Activated CD4-positive, alpha-beta T cell treated with anti-CD3 and anti-CD28 coated beads, Interleukin-10, Interleukin-2, amounts not matched to agents 100 ng/mL and 50 ng/mL, durations not matched to agents 16 hours and 8 hours (primary cell): ENCODE measurements at regions not wholly inside any gene's neighbourhood (a gene's known extent, or its start where the extent isn't known, plus 50 kb on each side); places are given as distances from the start of the nearest gene placed in this dataset.
"Not testable (repeated sequence)": the region's sequence is repeated elsewhere in the genome, so short reads cannot be mapped to it uniquely, and the experiment has no call there.

Experiments
- DNase-seq: peaks from one replicate; pipeline ENCODE4 v3.0.0-alpha.2; 2020

GRCh38 chr2:114274957-114275356 lies 167.5 kb upstream of the DPP10 start:
- no peak for DNase-seq

DNA sequence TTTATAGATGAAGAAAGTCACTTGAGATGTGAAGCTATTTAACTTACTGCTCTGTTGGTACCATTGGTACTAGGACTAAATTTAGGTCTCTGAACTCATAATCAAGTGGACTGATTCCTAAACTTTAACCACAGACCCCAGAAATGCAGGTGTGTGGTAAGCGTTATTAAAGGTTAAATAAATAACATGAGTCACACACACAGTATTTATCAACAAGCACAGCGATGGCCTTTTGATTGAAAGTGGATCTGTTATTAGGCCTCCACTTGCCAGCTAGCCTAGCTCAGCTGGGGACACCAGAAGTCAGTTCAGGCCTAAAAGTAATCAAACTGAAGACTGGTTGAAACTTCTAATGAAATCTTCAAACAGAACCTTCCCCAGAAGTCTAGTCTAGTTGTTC lies 161.3 kb upstream of the DPP10 start:
- no peak for DNase-seq

GRCh38 chr2:114283774-114284173 lies 158.7 kb upstream of the DPP10 start:
- no peak for DNase-seq

- DNase-seq: no peak
Observed at GRCh38 chr2:114286438-114286837, 156.0 kb upstream of the DPP10 start.

- DNase-seq: no peak
Observed at GRCh38 chr2:114293355-114293754, 149.1 kb upstream of the DPP10 start.

- no peak for DNase-seq
Observed at GRCh38 chr2:114294741-114295140, 147.7 kb upstream of the DPP10 start.

- not testable (repeated sequence) for DNase-seq
Observed at GRCh38 chr2:114300351-114300750, 142.1 kb upstream of the DPP10 start.

- no peak for DNase-seq
Observed at GRCh38 chr2:114316532-114317300, 125.7 kb upstream of the DPP10 start.

DNA sequence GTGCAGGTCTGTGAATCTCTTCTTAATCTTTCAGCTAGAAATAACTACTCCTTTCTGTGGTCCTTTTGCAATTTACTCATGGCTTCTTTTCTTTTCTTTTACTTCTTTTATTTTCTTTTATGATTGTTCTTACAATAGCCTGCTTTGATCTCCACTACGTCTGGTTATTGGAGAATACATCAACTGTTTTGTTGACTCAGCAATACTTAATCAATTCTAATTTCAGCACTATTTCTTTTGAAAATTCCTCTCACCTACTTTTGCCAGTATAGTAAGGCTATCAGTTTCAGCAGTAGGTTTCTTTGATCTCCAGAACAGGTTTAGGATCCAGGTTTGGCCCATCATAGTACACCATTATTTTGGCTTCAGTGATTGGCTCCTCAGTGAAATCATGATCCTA lies 111.8 kb upstream of the DPP10 start:
- DNase-seq: no peak

DNA sequence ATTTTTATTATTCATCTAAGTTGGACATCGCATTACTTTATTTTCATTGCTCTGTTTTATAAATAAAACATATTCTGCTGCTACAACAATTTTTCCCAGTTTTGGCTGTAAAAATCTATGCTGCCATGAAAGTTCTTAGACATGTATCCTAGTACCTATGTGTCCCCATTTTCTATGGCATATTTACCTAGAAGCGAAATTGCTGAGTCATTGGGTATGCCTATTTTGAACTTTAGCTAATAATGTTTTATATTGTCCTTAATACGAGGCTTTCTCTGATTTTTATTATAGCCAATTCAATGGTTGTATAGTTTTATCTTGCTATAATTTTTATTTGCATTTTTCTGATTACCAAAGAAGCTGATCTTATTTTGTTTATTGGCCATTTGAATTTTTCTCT lies 110.5 kb upstream of the DPP10 start:
- no peak for DNase-seq

DNA sequence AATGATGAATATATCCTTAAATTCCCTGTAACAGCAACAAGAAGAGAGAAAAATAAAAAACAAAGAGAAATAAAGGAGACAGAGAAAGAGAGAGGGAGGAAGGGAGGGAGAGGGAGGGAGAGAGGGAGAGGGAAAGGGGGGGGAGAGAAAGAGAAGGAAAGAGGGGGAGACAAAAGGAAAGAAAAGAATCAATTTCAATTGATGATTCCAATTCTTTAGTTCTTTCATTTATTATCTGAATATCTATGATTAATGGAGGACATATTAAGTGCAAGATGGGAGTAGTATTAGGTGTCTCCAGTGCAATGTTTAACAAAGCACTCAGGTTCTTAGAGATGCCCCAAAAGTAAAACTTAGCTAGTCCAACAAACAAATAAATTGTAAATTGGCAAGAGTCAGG lies 97.2 kb upstream of the DPP10 start:
- no peak for DNase-seq

- no peak for DNase-seq
Observed at GRCh38 chr2:114346658-114347057, 95.8 kb upstream of the DPP10 start.

- DNase-seq: no peak
Observed at GRCh38 chr2:114350186-114350725, 92.2 kb upstream of the DPP10 start.

DNA sequence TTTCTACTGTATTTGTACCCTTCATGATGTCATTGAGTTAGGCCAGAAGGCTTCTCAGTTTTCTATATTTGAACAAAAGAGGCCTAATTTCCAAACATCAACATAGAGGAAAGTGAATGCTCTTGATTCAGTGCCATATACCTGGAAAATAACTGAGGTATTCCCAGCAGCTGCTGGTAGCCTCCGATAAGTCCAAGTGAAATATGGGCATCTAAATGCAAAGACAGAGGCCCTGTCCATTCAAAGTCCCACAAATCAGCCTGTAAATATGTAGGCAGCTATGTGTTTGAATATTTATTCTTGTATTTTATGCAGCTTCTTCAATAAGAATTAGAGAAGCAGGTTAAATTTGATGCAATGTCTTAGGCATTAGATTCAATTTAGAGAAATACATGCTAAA lies 89.5 kb upstream of the DPP10 start:
- DNase-seq: no peak

- DNase-seq: no peak
Observed at GRCh38 chr2:114354199-114354598, 88.2 kb upstream of the DPP10 start.

GRCh38 chr2:114368705-114369104 lies 73.7 kb upstream of the DPP10 start:
- DNase-seq: no peak

DNA sequence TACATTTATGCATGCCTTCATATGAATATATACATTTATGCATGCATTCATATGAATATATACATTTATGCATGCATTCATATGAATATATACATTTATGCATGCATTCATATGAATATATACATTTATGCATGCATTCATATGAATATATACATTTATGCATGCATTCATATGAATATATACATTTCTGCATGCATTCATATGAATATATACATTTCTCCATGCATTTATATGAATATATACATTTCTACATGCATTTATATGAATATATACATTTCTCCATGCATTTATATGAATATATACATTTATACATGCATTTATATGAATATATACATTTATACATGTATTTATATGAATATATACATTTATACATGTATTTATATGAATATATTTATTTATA lies 70.7 kb upstream of the DPP10 start:
- not testable (repeated sequence) for DNase-seq

DNA sequence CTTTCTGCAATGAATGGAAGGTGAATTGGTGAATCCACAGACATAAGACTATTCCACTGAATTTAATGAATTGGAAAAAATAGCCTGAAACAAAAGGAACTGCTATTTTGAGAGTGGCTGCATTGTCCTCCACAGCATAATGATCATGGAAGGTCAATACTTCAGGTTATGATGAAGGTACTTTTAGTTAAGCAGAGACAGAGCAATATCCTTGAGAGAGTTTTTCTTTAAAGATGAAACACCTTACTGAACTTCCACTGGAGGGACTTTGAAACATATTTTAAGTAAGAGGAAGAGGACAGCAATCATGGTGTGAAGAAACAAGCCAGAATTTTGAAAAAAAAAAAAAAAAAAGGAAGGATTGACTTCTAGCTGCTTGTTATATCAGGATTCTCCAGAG lies 68.8 kb upstream of the DPP10 start:
- DNase-seq: no peak

GRCh38 chr2:114384441-114384840 lies 58.0 kb upstream of the DPP10 start:
- no peak for DNase-seq

- no peak for DNase-seq
Observed at GRCh38 chr2:114389021-114389420, 53.4 kb upstream of the DPP10 start.
